ENCODE measurements at regions not wholly inside any gene's neighbourhood (a gene's known extent, or its start where the extent isn't known, plus 50 kb on each side); places are given as distances from the start of the nearest gene placed in this dataset.
"Not testable (repeated sequence)": the region's sequence is repeated elsewhere in the genome, so short reads cannot be mapped to it uniquely, and the experiment has no call there.

DNA sequence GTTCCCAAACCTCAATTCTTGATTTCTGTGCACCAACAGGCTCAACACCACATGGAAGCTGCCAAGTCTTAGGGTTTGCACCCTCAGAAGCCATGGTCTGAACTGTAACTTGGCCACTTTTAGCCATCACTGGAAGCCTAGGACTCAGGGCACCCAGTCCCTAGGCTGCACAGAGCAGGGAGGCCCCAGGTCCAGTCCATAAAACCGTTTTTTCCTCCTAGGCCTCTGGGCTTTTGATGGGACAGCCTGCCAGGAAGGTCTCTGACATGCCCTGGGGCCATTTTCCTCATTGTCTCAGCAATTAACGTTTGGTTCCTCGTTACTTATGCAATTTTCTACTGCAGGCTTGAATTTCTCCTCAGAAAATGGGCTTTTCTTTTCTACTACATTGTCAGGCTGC is 1259.6 kb downstream of the RAPGEF2 start:
- Histone ChIP-seq H3K4me3 (no peak overlapping the region), H3K36me3 (no peaks in the 10 kb centered on the region), H3K9me3 (replicated peaks) (no peaks in the 10 kb centered on the region), H3K27me3 (ENCODE audit: low read depth) (no peaks in the 10 kb centered on the region), H3K4me1 (no peaks in the 10 kb centered on the region), H3K27ac (replicated peaks) (no peak overlapping the region)
- TF ChIP-seq, protein P1, sequence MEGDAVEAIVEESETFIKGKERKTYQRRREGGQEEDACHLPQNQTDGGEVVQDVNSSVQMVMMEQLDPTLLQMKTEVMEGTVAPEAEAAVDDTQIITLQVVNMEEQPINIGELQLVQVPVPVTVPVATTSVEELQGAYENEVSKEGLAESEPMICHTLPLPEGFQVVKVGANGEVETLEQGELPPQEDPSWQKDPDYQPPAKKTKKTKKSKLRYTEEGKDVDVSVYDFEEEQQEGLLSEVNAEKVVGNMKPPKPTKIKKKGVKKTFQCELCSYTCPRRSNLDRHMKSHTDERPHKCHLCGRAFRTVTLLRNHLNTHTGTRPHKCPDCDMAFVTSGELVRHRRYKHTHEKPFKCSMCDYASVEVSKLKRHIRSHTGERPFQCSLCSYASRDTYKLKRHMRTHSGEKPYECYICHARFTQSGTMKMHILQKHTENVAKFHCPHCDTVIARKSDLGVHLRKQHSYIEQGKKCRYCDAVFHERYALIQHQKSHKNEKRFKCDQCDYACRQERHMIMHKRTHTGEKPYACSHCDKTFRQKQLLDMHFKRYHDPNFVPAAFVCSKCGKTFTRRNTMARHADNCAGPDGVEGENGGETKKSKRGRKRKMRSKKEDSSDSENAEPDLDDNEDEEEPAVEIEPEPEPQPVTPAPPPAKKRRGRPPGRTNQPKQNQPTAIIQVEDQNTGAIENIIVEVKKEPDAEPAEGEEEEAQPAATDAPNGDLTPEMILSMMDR (IDR thresholded peaks at IDR 0.05; ENCODE audit: borderline replicate concordance): no peak
- DNase-seq: no peak
- intact Hi-C loops (cut with micrococcal nuclease): no loop called here

DNA sequence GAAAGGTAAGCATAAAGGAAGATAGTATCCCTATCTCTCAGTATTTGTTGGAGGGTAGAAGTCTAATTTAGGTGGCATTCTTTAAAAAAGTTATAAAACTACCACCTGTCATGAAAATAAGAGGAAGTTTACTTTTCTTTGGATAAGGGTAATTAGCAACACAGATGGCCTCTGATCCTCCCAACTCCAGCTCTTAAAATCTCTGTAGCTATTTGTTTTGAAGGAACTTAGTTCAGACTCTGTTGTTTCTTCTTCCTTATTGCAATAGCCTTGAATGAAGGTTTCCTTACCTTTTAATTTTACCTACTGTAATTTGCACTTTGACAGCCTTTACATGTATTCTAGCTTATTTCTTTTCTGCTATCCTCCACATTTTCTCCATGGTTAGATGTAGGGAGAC is 1261.3 kb downstream of the RAPGEF2 start:
- Histone ChIP-seq H3K27ac (replicated peaks) (no peak overlapping the region), H3K4me1 (no peaks in the 10 kb centered on the region), H3K9me3 (replicated peaks) (no peaks in the 10 kb centered on the region), H3K4me3 (no peak overlapping the region), H3K27me3 (ENCODE audit: low read depth) (no peaks in the 10 kb centered on the region), H3K36me3 (no peaks in the 10 kb centered on the region)
- intact Hi-C loops (cut with micrococcal nuclease): no loop called here
- TF ChIP-seq, protein P1 (IDR thresholded peaks at IDR 0.05; ENCODE audit: borderline replicate concordance): no peak
- no peak for DNase-seq

DNA sequence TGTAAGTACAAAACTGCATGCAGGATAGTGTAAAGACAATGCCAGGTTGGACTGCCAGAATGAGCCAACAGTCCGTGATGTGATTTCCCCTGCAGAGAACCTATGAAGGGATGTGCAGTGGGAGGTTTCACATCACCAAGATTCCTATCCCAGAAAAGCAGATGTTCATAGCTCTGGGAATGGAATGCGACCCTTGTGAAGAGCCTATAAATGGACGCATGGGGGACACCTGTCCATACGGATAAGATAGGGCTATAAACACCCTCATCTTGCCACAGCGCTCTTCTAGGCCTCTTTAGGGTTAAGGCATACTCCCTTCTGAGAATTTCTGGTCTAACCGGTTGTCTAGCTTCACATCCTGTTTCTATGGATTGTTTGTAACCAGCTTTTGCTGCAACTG is 1261.8 kb downstream of the RAPGEF2 start:
- intact Hi-C loops (cut with micrococcal nuclease); H3K27me3 ChIP-seq (ENCODE audit: low read depth); H3K36me3 ChIP-seq; H3K4me3 ChIP-seq; H3K4me1 ChIP-seq; H3K27ac ChIP-seq (replicated peaks); H3K9me3 ChIP-seq (replicated peaks); DNase-seq: not testable (repeated sequence)

DNA sequence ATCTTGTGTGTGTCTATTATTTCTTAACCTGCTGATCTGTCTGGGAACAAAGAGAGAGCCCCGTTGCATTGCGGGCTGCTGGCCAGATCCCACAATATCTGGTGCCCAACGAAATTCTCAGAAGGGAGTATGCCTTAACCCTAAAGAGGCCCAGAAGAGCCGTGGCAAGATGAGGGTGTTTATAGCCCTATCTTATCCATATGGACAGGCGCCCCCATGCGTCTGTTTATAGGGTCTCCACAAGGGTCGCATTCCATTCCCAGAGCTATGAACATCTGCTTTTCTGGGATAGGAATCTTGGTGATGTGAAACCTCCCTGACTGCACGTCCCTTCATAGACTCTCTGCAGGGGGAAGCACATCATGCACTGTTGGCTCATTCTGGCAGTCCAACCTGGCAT is 1262.5 kb downstream of the RAPGEF2 start:
- DNase-seq; H3K27ac ChIP-seq (replicated peaks); H3K9me3 ChIP-seq (replicated peaks); H3K27me3 ChIP-seq (ENCODE audit: low read depth); H3K4me1 ChIP-seq; intact Hi-C loops (cut with micrococcal nuclease); H3K36me3 ChIP-seq; H3K4me3 ChIP-seq: not testable (repeated sequence)

DNA sequence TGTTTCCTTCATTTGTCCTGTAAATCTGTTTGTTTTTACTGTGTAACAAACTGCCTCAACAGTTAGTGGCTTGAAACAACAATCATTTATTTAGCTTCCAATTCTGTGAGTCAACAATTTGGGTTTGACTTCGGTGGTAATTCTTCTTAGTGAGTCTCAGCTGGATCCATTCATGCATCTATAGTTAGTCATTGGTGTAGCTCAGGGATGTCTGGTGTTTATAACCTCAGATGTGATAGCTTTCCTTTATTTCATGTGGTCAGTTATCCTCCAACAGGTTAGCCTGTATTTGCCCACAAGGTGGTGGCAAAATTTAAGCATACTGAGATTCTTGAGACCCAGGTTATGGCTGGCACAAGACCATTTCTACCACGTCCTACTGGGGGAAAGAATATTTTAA is 1267.2 kb downstream of the RAPGEF2 start:
- Histone ChIP-seq H3K27me3 (ENCODE audit: low read depth) (no peaks in the 10 kb centered on the region), H3K27ac (replicated peaks) (no peak overlapping the region), H3K4me3 (no peak overlapping the region), H3K9me3 (replicated peaks) (no peaks in the 10 kb centered on the region), H3K4me1 (no peaks in the 10 kb centered on the region), H3K36me3 (no peaks in the 10 kb centered on the region)
- intact Hi-C loops (cut with micrococcal nuclease): no loop called here
- TF ChIP-seq, protein P1 (IDR thresholded peaks at IDR 0.05; ENCODE audit: borderline replicate concordance): no peak
- DNase-seq: no peak

DNA sequence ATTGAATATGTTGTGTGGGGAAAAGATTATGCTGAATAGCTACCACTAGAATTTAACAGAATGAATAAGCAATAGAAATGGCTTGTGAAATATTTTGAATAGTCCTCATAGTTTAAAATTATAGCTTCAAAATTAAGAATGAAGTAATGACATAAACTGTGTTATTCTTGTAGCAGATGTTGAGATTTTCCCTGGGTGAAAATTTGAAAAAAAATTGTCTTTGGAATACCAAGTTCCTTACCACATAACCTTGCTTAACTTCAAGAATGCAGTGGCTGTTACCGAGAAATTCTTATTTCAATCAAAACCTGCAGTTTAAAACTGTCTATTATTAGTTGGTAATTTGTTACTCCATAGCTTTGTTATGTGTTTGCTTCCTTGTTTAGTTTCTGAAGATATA is 1268.6 kb downstream of the RAPGEF2 start:
- Histone ChIP-seq H3K27ac (replicated peaks) (no peak overlapping the region), H3K9me3 (replicated peaks) (no peaks in the 10 kb centered on the region), H3K36me3 (no peaks in the 10 kb centered on the region), H3K4me1 (no peaks in the 10 kb centered on the region), H3K4me3 (no peak overlapping the region), H3K27me3 (ENCODE audit: low read depth) (no peaks in the 10 kb centered on the region)
- DNase-seq: no peak
- TF ChIP-seq, protein P1 (IDR thresholded peaks at IDR 0.05; ENCODE audit: borderline replicate concordance): no peak
- intact Hi-C loops (cut with micrococcal nuclease): no loop called here

DNA sequence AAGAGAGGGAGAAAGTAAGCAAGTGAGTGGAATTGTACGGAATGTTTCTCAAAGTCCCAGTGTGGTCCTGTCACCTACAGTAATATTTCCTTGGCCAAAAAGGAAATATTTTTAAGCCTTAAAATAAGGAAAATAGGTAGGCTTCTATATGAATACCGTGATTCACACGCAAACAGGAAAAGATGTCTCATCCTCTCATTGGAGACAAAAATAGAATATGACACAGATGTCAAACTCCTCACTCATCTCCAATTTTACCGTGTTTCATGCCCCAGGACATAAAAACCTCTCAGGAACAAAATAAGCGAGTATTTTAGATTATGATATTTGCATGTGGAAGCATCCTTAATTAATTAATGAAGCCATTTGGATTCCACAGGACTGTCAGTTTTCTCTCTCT is 1269.5 kb downstream of the RAPGEF2 start:
- DNase-seq: no peak
- H3K4me3 ChIP-seq: no peak overlapping the region
- H3K9me3 ChIP-seq (replicated peaks): no peaks in the 10 kb centered on the region
- H3K36me3 ChIP-seq: no peaks in the 10 kb centered on the region
- no peaks in the 10 kb centered on the region for H3K27me3 ChIP-seq (ENCODE audit: low read depth)
- TF ChIP-seq, protein P1 (IDR thresholded peaks at IDR 0.05; ENCODE audit: borderline replicate concordance): no peak
- no peaks in the 10 kb centered on the region for H3K4me1 ChIP-seq
- H3K27ac ChIP-seq (replicated peaks): no peak overlapping the region
- intact Hi-C loops (cut with micrococcal nuclease): no loop called here
